ENCODE measurements at regions not wholly inside any gene's neighbourhood (a gene's known extent, or its start where the extent isn't known, plus 50 kb on each side); places are given as distances from the start of the nearest gene placed in this dataset.

- no peak for TF ChIP-seq EZH2 (IDR thresholded peaks at IDR 0.05; ENCODE audit: borderline replicate concordance, low read length)
- no peak for TF ChIP-seq CTCF (conservative IDR thresholded peaks at IDR 0.05 in 1 of 2, IDR thresholded peaks at IDR 0.05 in 1 of 2; ENCODE audit: extremely low read depth in 1 of 2, insufficient read depth in 1 of 2, low read depth in 1 of 2, low read length in 2 of 2)
These were observed 112.4 kb upstream of the SPACA1 start for GRCh38 chr6:87935196-87935595.
